H1 (cell line): ENCODE measurements at regions not wholly inside any gene's neighbourhood (a gene's known extent, or its start where the extent isn't known, plus 50 kb on each side); places are given as distances from the start of the nearest gene placed in this dataset.

Experiments
- CHD7 ChIP-seq: fragments of 300-600 bp; sonication (generic); IDR thresholded peaks from 2 replicates; pipeline ENCODE4 v1.7.1; 2012; ENCODE audit warnings: low read length, moderate library complexity, mild to moderate bottlenecking, inconsistent platforms; ENCODE audit not compliant: insufficient replicate concordance
- CTCF ChIP-seq, 3 experiments: IDR thresholded peaks; 1 replicate in 2 of 3; 2 replicates in 1 of 3; pipeline versions ENCODE4 v1.5.1 to v1.6.1; 2011; ENCODE audit warnings: low read length in 3 of 3, mild to moderate bottlenecking in 3 of 3, inconsistent platforms in 2 of 3, low read depth in 1 of 3, moderate library complexity in 1 of 3; ENCODE audit not compliant: insufficient read depth in 1 of 3; ENCODE audit errors: control extremely low read depth in 1 of 3
- HDAC2 ChIP-seq, 2 experiments: fragments of 300-600 bp in 1 of 2; sonication (generic) in 1 of 2; IDR thresholded peaks; 2 replicates each; pipeline ENCODE4 v1.6.1; 2011 to 2012; ENCODE audit warnings: low read depth in 2 of 2, low read length in 2 of 2, mild to moderate bottlenecking in 2 of 2, moderate library complexity in 2 of 2, borderline replicate concordance in 1 of 2, inconsistent platforms in 1 of 2
- MAFK ChIP-seq: IDR thresholded peaks from 2 replicates; pipeline ENCODE4 v1.6.1; 2012; ENCODE audit warnings: low read depth, mild to moderate bottlenecking, improper control_type of control experiment, low read length
- PHF8 ChIP-seq: fragments of 200-600 bp; sonication (generic); conservative IDR thresholded peaks from 2 replicates; pipeline ENCODE4 v1.7.1; 2012; ENCODE audit warnings: low read depth, mild to moderate bottlenecking, inconsistent platforms, low read length, moderate library complexity
- RAD21 ChIP-seq, 2 experiments: IDR thresholded peaks in 1 of 2; conservative IDR thresholded peaks in 1 of 2; 2 replicates each; pipeline ENCODE4 v1.6.1; 2011; ENCODE audit warnings: low read depth in 2 of 2, low read length in 2 of 2, improper control_type of control experiment in 1 of 2, inconsistent platforms in 1 of 2, mild to moderate bottlenecking in 1 of 2, moderate library complexity in 1 of 2
- SAP30 ChIP-seq: fragments of 300-600 bp; sonication (generic); IDR thresholded peaks from 2 replicates; pipeline ENCODE4 v1.7.1; 2012; ENCODE audit warnings: low read length, moderate library complexity, mild to moderate bottlenecking, inconsistent platforms; ENCODE audit not compliant: insufficient read depth, insufficient replicate concordance
- SIRT6 ChIP-seq: IDR thresholded peaks from one replicate; pipeline ENCODE4 v1.7.1; 2012; ENCODE audit warnings: low read length, inconsistent platforms
- SP2 ChIP-seq: IDR thresholded peaks from 2 replicates; pipeline ENCODE4 v1.6.1; 2012; ENCODE audit warnings: mild to moderate bottlenecking, low read length, inconsistent platforms

DNA sequence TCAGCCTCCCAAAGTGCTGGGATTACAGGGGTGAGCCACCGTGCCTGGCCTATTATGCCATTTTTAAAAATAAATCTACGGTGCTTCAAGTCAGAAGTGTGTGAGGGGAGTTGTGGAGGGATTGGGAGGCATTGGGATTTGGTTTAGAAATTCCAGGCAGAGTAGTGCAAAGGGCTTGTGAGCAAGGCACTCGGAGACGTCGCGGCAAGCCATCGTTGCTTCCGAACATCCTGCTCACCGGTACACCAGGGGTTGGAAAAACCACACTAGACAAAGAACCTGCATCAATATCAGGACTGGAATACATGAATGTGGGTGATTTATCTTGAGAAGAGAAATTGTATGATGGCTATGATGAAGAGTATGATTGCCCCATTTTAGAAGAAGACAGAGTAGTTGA, 227.0 kb downstream of the ALG10 start (continued):
- TF ChIP-seq CHD7 (no peak), SP2 (no peak), SAP30 (no peak), MAFK (no peak), CTCF (IDR thresholded peaks at IDR 0.05; ENCODE audit: control extremely low read depth in 1 of 3, insufficient read depth in 1 of 3, low read depth in 1 of 3, low read length in 3 of 3) (no peak), HDAC2 (IDR thresholded peaks at IDR 0.05; ENCODE audit: borderline replicate concordance in 1 of 2, low read depth in 2 of 2, low read length in 2 of 2) (no peak), RAD21 (IDR thresholded peaks at IDR 0.05 in 1 of 2, conservative IDR thresholded peaks at IDR 0.05 in 1 of 2; ENCODE audit: low read depth in 2 of 2, low read length in 2 of 2) (no peak), SIRT6 (no peak), PHF8 (no peak)
